GM19455 (cell line): ENCODE measurements at regions not wholly inside any gene's neighbourhood (a gene's known extent, or its start where the extent isn't known, plus 50 kb on each side); places are given as distances from the start of the nearest gene placed in this dataset.

Experiments used
- ATAC-seq: cut with Tn5 transposase; IDR thresholded peaks from one replicate; pipeline ENCODE4 v1.9.1; 2021; ENCODE audit not compliant: unreplicated experiment

- no peak for ATAC-seq
These were observed 394.6 kb downstream of the GABRB3 start for GRCh38 chr15:26378304-26378703.

GRCh38 chr15:26376243-26376642 is 396.6 kb downstream of the GABRB3 start:
- no peak for ATAC-seq

- no peak for ATAC-seq
These were observed 398.1 kb downstream of the GABRB3 start for GRCh38 chr15:26374806-26375205.

- ATAC-seq = no peak
These were observed 400.2 kb downstream of the GABRB3 start for GRCh38 chr15:26372706-26373105.

GRCh38 chr15:26365077-26365476 is 407.8 kb downstream of the GABRB3 start:
- no peak for ATAC-seq

- ATAC-seq = no peak
These were observed 413.0 kb downstream of the GABRB3 start for GRCh38 chr15:26359855-26360254.

- no peak for ATAC-seq
These were observed 414.2 kb downstream of the GABRB3 start for GRCh38 chr15:26358708-26359107.

GRCh38 chr15:26357653-26358052 is 415.2 kb downstream of the GABRB3 start:
- ATAC-seq = no peak

GRCh38 chr15:26355472-26356074 is 417.3 kb downstream of the GABRB3 start:
- ATAC-seq = no peak

- ATAC-seq = no peak
These were observed 420.0 kb downstream of the GABRB3 start for GRCh38 chr15:26352909-26353308.

- no peak for ATAC-seq
These were observed 420.5 kb downstream of the GABRB3 start for GRCh38 chr15:26352406-26352805.

GRCh38 chr15:26325495-26325894 is 447.4 kb downstream of the GABRB3 start:
- ATAC-seq = no peak

GRCh38 chr15:26323566-26323965 is 449.3 kb downstream of the GABRB3 start:
- no peak for ATAC-seq

- ATAC-seq = no peak
These were observed 454.2 kb downstream of the GABRB3 start for GRCh38 chr15:26318689-26319088.

- no peak for ATAC-seq
These were observed 451.4 kb upstream of the ATP10A start for GRCh38 chr15:26314577-26314976.

- ATAC-seq = no peak
These were observed 448.6 kb upstream of the ATP10A start for GRCh38 chr15:26311710-26312236.

GRCh38 chr15:26298659-26299170 is 435.6 kb upstream of the ATP10A start:
- ATAC-seq = no peak

- no peak for ATAC-seq
These were observed 435.0 kb upstream of the ATP10A start for GRCh38 chr15:26298010-26298658.

GRCh38 chr15:26295336-26296085 is 432.4 kb upstream of the ATP10A start:
- ATAC-seq = no peak

GRCh38 chr15:26294059-26294689 is 431.0 kb upstream of the ATP10A start:
- no peak for ATAC-seq

GRCh38 chr15:26287381-26287780 is 424.3 kb upstream of the ATP10A start:
- ATAC-seq = no peak
